Loucy (cell line): ENCODE measurements at regions not wholly inside any gene's neighbourhood (a gene's known extent, or its start where the extent isn't known, plus 50 kb on each side); places are given as distances from the start of the nearest gene placed in this dataset.

ENCODE experiments used
- EZH2phosphoT487 ChIP-seq: fragments of 200-600 bp; IDR thresholded peaks from 2 replicates; pipeline ENCODE4 v1.6.1; 2018; ENCODE audit warnings: antibody characterized with exemption, mild to moderate bottlenecking, moderate library complexity, borderline replicate concordance
- TF ChIP-seq, protein P1 (sequence below): fragments of 200-600 bp; sonication (generic); conservative IDR thresholded peaks from 2 replicates; pipeline ENCODE4 v1.5.1; 2014; ENCODE audit warnings: mild to moderate bottlenecking, antibody characterized with exemption, low read length

DNA sequence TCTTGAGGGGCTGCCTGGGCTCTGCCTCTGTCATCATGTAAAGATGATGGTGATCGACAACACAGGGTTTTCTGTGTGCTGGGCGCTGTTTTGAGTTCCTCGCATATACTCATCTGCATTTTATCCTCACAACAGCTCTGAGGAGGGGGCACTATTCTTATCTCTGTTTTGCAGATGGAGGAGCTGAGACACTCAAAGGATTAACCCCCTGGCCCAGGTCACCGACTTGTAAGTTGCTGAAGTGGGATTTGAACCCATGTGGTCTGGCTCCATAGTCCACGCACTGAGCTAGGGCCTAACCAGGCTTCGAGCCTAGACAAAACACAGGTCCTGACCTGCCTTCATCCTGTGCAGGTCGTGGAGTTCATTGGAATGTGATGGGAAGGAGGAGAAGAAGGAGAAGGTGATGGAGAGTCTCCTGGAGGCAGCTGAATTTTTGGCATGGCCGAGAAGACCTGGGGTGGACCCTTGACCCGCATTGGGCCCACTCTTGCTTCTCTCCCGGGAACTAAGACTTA lies 140.0 kb downstream of the ASCL4 start:
- TF ChIP-seq, protein P1, sequence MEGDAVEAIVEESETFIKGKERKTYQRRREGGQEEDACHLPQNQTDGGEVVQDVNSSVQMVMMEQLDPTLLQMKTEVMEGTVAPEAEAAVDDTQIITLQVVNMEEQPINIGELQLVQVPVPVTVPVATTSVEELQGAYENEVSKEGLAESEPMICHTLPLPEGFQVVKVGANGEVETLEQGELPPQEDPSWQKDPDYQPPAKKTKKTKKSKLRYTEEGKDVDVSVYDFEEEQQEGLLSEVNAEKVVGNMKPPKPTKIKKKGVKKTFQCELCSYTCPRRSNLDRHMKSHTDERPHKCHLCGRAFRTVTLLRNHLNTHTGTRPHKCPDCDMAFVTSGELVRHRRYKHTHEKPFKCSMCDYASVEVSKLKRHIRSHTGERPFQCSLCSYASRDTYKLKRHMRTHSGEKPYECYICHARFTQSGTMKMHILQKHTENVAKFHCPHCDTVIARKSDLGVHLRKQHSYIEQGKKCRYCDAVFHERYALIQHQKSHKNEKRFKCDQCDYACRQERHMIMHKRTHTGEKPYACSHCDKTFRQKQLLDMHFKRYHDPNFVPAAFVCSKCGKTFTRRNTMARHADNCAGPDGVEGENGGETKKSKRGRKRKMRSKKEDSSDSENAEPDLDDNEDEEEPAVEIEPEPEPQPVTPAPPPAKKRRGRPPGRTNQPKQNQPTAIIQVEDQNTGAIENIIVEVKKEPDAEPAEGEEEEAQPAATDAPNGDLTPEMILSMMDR, result no peak
- no peak for TF ChIP-seq EZH2phosphoT487
